ENCODE measurements at regions not wholly inside any gene's neighbourhood (a gene's known extent, or its start where the extent isn't known, plus 50 kb on each side); places are given as distances from the start of the nearest gene placed in this dataset.
A peak's percentile ranks its signal among the peaks of the same experiment; 100 is the strongest.

DNA sequence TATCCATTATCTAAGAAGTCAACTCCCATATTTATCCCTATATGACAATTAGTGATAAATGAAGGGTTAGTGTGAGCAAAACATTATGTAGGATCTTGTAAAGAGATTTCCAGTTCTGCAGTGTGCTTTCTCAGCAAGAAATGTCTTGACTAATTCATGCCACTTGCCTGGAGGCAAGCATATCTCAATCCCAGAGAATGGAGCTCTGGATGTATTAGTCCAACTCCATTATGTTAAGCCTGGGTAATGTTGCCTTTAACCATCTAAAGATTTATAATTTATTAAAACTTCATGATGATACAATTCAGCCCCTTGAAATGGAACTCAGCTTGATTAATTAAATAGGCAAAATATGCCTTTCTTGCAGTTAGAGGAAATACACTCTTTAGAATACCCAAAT is 1079.9 kb upstream of the LRRTM3 start:
- no peak for DNase-seq (ENCODE audit: low spot score)
- TF ChIP-seq, protein P1, sequence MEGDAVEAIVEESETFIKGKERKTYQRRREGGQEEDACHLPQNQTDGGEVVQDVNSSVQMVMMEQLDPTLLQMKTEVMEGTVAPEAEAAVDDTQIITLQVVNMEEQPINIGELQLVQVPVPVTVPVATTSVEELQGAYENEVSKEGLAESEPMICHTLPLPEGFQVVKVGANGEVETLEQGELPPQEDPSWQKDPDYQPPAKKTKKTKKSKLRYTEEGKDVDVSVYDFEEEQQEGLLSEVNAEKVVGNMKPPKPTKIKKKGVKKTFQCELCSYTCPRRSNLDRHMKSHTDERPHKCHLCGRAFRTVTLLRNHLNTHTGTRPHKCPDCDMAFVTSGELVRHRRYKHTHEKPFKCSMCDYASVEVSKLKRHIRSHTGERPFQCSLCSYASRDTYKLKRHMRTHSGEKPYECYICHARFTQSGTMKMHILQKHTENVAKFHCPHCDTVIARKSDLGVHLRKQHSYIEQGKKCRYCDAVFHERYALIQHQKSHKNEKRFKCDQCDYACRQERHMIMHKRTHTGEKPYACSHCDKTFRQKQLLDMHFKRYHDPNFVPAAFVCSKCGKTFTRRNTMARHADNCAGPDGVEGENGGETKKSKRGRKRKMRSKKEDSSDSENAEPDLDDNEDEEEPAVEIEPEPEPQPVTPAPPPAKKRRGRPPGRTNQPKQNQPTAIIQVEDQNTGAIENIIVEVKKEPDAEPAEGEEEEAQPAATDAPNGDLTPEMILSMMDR (IDR thresholded peaks at IDR 0.05; ENCODE audit: extremely low read depth, missing control alignments): no peak

DNA sequence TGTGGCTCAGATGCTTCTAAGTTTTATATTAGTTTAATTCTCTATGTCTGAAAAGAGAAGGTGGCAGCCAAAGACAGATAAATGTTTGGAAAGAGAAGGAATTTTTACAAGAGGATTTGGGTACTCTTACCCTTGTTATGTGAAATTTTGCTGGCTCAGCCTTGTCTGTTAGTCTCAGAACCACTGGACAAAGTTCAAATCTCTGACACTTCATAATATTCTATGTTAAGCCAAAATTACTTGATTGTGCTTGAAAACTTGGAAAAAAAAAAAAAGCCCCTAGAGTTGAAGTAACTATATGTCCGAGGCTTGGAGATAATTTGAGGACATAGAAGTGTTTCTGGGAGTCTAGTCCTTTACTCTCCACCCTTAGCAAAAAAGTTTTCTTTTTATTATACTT is 1079.3 kb upstream of the LRRTM3 start:
- TF ChIP-seq, protein P1 (IDR thresholded peaks at IDR 0.05; ENCODE audit: extremely low read depth, missing control alignments): no peak
- no peak for DNase-seq (ENCODE audit: low spot score)

DNA sequence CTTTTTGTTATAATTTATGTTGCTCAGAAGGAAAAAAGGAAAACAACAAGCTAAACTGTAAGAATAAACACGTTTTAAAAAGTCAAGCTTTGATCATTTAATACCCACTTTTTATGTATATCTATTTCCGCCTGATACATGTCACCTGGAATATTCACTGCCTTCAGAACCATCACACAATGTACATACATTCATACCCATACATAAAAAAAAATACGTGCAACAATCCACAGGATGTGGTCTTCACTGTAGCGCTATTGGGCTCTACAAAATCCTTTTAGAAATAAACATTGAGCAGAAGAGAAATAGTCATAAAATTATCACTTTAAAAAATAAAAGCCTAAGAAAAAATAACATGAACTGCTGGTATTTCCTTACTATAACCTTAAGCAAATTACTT is 1078.9 kb upstream of the LRRTM3 start:
- no peak for DNase-seq (ENCODE audit: low spot score)
- TF ChIP-seq, protein P1 (IDR thresholded peaks at IDR 0.05; ENCODE audit: extremely low read depth, missing control alignments): no peak

DNA sequence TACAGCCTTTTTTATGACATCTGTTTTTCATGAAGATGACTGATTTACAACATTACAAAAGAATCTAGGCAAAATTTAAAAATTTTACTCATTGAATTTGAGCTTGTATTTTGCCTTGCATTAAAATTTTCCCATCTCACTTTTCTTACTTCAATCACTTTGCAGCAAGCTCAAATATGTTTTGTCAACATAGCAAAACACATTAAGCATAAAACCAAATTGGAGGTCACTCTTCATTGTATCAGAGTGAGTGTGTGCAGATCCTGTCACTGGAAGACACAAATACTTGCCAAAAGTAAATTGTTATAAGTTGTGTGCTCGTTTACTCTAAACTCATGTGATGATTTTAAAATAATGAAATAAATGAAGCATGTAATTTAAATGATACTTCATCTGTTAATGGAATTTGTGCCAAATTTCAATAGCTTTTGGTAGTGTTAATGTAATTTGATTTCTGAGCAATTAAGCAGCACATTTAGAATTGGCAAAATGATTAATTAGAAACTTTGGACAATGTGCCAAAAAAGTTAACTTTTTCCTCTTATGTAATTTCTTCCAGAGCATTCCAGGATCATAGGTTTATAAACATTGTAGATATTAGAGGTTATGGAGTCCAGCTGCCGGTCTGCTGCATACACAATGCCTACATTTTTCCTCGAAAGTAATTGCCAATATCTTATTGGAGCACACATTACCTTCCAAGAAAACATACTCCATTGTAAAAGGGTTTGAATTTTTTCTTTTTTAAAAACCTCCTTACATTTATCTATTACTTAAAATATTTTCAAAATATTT is 1078.2 kb upstream of the LRRTM3 start:
- no peak for DNase-seq (ENCODE audit: low spot score)

DNA sequence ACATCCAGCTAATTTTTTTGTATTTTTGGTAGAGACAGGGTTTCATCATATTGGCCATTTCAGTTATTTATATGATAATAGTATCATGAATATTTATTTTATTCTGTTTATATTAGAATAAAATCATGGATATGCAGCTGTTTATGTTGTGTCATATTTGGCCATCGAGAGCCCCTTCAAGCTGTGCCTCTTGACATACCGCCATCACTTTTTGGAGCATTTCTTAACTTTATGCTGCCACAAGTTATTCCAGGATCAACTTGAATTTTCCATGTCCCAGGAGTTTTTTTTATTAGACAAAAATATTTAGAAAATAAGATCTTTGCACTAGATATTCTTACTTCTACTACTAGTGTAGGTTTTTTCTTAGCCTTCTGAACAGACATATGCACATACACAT is 1067.0 kb upstream of the LRRTM3 start:
- no peak for DNase-seq (ENCODE audit: low spot score)
- TF ChIP-seq, protein P1 (IDR thresholded peaks at IDR 0.05; ENCODE audit: extremely low read depth, missing control alignments): no peak

More for the DNA sequence above, 1078.2 kb upstream of the LRRTM3 start:
- TF ChIP-seq, protein P1 (IDR thresholded peaks at IDR 0.05; ENCODE audit: extremely low read depth, missing control alignments): no peak

DNA sequence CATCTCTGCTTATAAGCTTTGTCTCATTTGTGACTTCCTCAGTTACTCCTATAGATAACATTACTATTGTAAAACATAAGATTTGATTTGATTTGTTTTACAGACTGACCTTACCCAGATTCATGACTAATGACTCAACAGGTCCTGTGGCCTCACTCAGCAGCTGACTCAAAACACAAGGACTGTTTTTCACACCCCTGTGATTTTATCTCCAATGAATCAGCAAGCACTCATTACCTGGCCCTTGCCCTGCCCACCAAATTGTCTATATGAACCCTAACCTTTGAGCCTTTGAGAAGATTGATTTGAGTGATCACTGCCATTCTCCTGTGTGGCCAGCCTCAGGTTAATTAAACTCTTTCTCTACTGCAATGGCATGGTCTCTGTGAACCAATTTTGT is 1064.6 kb upstream of the LRRTM3 start:
- peak; percentile 3 for DNase-seq (ENCODE audit: low spot score)
- TF ChIP-seq, protein P1 (IDR thresholded peaks at IDR 0.05; ENCODE audit: extremely low read depth, missing control alignments): no peak

Measured in GM20000 (cell line).